OCI-LY1 (cell line): ENCODE measurements at regions not wholly inside any gene's neighbourhood (a gene's known extent, or its start where the extent isn't known, plus 50 kb on each side); places are given as distances from the start of the nearest gene placed in this dataset.

ENCODE experiments used
- H2AFZ ChIP-seq: fragments of 200-600 bp; sonication (generic), shearing (Covaris generic); 2 replicates; pipeline ENCODE4 v1.6.0; 2014; ENCODE audit warnings: antibody characterized with exemption, mild to moderate bottlenecking, low read length
- H3F3A ChIP-seq: fragments of 200-600 bp; sonication (generic), shearing (Covaris generic); 2 replicates; pipeline ENCODE4 v1.6.0; 2014; ENCODE audit warnings: mild to moderate bottlenecking, antibody characterized with exemption, low read length, moderate library complexity; ENCODE audit not compliant: insufficient read depth
- H3K27ac ChIP-seq: fragments of 200-600 bp; sonication (generic); 2 replicates; pipeline ENCODE4 v1.5.1; 2014; ENCODE audit warnings: low read length, mixed run types, mild to moderate bottlenecking, low read depth; ENCODE audit not compliant: poor library complexity, severe bottlenecking
- H3K27me3 ChIP-seq: fragments of 200-600 bp; sonication (generic); 2 replicates; pipeline ENCODE4 v1.6.0; 2014; ENCODE audit warnings: antibody characterized with exemption, mild to moderate bottlenecking, low read length, moderate library complexity; ENCODE audit not compliant: insufficient read depth
- H3K36me3 ChIP-seq: fragments of 200-600 bp; sonication (generic); 2 replicates; pipeline ENCODE4 v1.6.1; 2014; ENCODE audit warnings: mild to moderate bottlenecking, antibody characterized with exemption, low read length, moderate library complexity, mixed read lengths; ENCODE audit not compliant: insufficient read depth
- H3K4me1 ChIP-seq: fragments of 200-600 bp; sonication (generic); 2 replicates; pipeline ENCODE4 v1.5.1; 2014; ENCODE audit warnings: mild to moderate bottlenecking, low read length, moderate library complexity; ENCODE audit not compliant: insufficient read depth, severe bottlenecking
- H3K4me2 ChIP-seq: fragments of 200-600 bp; sonication (generic), shearing (Covaris generic); 2 replicates; pipeline ENCODE4 v1.6.1; 2014; ENCODE audit warnings: low read length
- H3K4me3 ChIP-seq: fragments of 200-600 bp; sonication (generic); 2 replicates; pipeline ENCODE4 v1.5.1; 2014; ENCODE audit warnings: low read length, low read depth, mild to moderate bottlenecking, mixed read lengths; ENCODE audit not compliant: poor library complexity, severe bottlenecking
- H3K79me2 ChIP-seq: fragments of 200-600 bp; shearing (Covaris generic); 2 replicates; pipeline ENCODE4 v1.6.1; 2016; ENCODE audit warnings: mixed run types, low read length, mixed read lengths; ENCODE audit not compliant: insufficient read depth
- H3K9ac ChIP-seq: fragments of 200-600 bp; sonication (generic), shearing (Covaris generic); 2 replicates; pipeline ENCODE4 v1.6.1; 2014; ENCODE audit warnings: mild to moderate bottlenecking, low read length, mixed read lengths
- H3K9me2 ChIP-seq: fragments of 200-600 bp; sonication (generic), shearing (Covaris generic); 2 replicates; pipeline ENCODE4 v1.6.1; 2014; ENCODE audit warnings: low read depth, mild to moderate bottlenecking, low read length, mixed read lengths
- H3K9me3 ChIP-seq: fragments of 200-600 bp; shearing (Covaris generic); 2 replicates; pipeline ENCODE4 v1.6.1; 2014; ENCODE audit warnings: low read length, mixed read lengths
- H4K20me1 ChIP-seq: fragments of 200-600 bp; sonication (generic), shearing (Covaris generic); 2 replicates; pipeline ENCODE4 v1.6.0; 2016; ENCODE audit warnings: mild to moderate bottlenecking, low read length; ENCODE audit not compliant: insufficient read depth
- EZH2 ChIP-seq: fragments of 200-600 bp; sonication (generic), shearing (Covaris generic); IDR thresholded peaks from 2 replicates; pipeline ENCODE4 v1.8.0; 2017; ENCODE audit warnings: borderline replicate concordance, mixed run types, mild to moderate bottlenecking, antibody characterized with exemption, low read length, moderate library complexity, mixed read lengths
- TF ChIP-seq, protein P1 (sequence below): fragments of 200-600 bp; sonication (generic), shearing (Covaris generic); IDR thresholded peaks from 2 replicates; pipeline ENCODE4 v1.5.1; 2017; ENCODE audit warnings: mild to moderate bottlenecking, antibody characterized with exemption, low read length, moderate library complexity, mixed read lengths

GRCh38 chr6:164520916-164521315 lies 788.5 kb downstream of the C6orf118 start:
- Histone ChIP-seq H3K36me3 (no peaks in the 10 kb centered on the region), H3F3A (no peaks in the 10 kb centered on the region), H3K9ac (no peak overlapping the region), H4K20me1 (no peaks in the 10 kb centered on the region), H3K9me3 (no peaks in the 10 kb centered on the region), H3K4me2 (no peak overlapping the region), H3K9me2 (no peaks in the 10 kb centered on the region), H3K4me1 (no peaks in the 10 kb centered on the region), H3K79me2 (no peaks in the 10 kb centered on the region), H3K4me3 (no peak overlapping the region), H3K27ac (no peak overlapping the region), H3K27me3 (no peaks in the 10 kb centered on the region), H2AFZ (no peak overlapping the region)
- TF ChIP-seq EZH2, result no peak
- TF ChIP-seq, protein P1, sequence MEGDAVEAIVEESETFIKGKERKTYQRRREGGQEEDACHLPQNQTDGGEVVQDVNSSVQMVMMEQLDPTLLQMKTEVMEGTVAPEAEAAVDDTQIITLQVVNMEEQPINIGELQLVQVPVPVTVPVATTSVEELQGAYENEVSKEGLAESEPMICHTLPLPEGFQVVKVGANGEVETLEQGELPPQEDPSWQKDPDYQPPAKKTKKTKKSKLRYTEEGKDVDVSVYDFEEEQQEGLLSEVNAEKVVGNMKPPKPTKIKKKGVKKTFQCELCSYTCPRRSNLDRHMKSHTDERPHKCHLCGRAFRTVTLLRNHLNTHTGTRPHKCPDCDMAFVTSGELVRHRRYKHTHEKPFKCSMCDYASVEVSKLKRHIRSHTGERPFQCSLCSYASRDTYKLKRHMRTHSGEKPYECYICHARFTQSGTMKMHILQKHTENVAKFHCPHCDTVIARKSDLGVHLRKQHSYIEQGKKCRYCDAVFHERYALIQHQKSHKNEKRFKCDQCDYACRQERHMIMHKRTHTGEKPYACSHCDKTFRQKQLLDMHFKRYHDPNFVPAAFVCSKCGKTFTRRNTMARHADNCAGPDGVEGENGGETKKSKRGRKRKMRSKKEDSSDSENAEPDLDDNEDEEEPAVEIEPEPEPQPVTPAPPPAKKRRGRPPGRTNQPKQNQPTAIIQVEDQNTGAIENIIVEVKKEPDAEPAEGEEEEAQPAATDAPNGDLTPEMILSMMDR, result no peak

DNA sequence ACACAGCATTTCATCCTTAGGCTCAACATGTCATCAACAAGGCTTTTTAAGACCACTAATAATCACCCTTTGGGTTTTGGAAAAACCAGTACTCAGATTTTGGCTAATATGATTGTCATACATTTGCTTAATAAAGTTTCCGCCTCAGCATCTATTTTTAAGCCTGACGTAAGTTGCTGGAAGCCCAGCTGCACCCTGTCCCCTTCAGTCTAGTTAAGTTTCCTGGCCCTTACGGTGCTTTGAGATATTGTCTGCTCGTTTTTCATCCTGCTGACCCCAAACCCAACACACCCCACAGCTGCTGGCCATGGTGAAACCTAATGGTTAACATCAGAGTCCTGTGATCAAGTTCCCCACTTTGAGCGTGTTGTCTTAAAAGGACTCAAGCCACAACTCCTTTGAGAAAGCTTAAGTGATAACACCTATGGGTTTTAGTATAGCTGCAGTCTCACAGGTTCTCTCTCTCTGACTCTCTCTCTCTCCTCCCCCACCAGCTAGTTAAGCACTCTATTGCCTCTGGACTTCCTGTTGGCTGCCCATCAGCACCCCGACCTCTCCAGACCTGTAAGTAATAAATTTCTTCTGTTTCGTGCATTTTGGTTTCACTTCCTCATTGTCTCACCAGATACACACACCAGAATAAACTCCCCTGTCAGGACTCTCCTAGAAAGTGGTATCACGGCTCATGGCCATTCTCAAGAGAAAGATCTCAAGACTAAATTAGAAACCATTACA lies 802.0 kb downstream of the C6orf118 start:
- Histone ChIP-seq H4K20me1 (no peaks in the 10 kb centered on the region), H3K9ac (no peak overlapping the region), H3K9me3 (no peaks in the 10 kb centered on the region), H3F3A (no peaks in the 10 kb centered on the region), H2AFZ (no peak overlapping the region), H3K4me1 (peaks cover 3% of the 10 kb centered on the region), H3K4me2 (no peak overlapping the region), H3K4me3 (no peak overlapping the region), H3K9me2 (no peaks in the 10 kb centered on the region), H3K36me3 (no peaks in the 10 kb centered on the region), H3K27ac (no peak overlapping the region), H3K79me2 (no peaks in the 10 kb centered on the region), H3K27me3 (no peaks in the 10 kb centered on the region)
- TF ChIP-seq, protein P1, result no peak
- TF ChIP-seq EZH2, result no peak

DNA sequence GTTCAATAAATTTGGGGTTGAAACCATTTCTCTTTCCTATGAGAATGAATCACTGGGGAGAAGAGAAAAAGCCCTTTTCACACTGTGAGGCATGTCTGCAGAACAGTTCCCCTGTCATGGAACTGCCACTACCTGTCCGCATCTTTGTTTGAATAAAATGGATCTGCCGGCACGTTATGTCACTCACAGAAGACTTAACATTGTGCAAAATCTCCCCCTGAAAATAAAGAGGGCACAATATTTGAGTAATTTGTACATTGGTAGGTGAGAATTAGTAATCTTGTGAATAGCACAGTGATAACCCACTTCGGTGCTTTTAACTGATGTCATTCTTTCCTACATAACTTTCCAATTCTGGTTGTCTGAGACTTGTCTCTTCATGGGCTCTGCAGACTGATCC lies 804.0 kb downstream of the C6orf118 start:
- no peak overlapping the region for H3K9ac ChIP-seq

More for the DNA sequence above, 804.0 kb downstream of the C6orf118 start:
- Histone ChIP-seq H3K79me2 (no peaks in the 10 kb centered on the region), H3K27ac (no peak overlapping the region), H3F3A (no peaks in the 10 kb centered on the region), H3K4me3 (no peak overlapping the region), H3K9me3 (no peaks in the 10 kb centered on the region), H3K4me2 (no peak overlapping the region), H2AFZ (no peak overlapping the region), H3K27me3 (no peaks in the 10 kb centered on the region), H3K9me2 (no peaks in the 10 kb centered on the region), H3K4me1 (peaks cover 3% of the 10 kb centered on the region), H4K20me1 (no peaks in the 10 kb centered on the region), H3K36me3 (no peaks in the 10 kb centered on the region)
- TF ChIP-seq, protein P1, result no peak
- no peak for TF ChIP-seq EZH2
